ENCODE measurements at regions not wholly inside any gene's neighbourhood (a gene's known extent, or its start where the extent isn't known, plus 50 kb on each side); places are given as distances from the start of the nearest gene placed in this dataset.

DNA sequence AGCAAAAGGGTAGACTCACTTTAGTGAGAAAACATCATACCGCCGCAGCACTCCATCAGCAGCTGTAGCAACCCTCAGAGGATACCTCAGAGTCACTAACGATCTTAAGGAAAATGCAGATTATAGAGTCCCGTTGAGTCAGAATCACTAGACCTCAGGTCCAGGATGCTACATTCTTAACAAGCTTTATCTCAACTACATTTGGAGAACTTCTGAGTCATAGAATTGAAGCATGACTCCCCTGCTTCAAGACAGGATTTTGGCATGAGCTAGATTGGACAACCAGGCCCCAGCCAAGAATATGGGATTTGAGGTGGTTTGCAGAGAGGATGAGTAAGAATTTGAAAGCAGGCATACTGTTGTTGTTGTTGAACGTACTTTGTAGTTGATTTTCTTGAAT lies 118.9 kb upstream of the UBL3 start:
- no peak for TF ChIP-seq EGR1 (IDR thresholded peaks at IDR 0.05)
- TF ChIP-seq, protein P1, sequence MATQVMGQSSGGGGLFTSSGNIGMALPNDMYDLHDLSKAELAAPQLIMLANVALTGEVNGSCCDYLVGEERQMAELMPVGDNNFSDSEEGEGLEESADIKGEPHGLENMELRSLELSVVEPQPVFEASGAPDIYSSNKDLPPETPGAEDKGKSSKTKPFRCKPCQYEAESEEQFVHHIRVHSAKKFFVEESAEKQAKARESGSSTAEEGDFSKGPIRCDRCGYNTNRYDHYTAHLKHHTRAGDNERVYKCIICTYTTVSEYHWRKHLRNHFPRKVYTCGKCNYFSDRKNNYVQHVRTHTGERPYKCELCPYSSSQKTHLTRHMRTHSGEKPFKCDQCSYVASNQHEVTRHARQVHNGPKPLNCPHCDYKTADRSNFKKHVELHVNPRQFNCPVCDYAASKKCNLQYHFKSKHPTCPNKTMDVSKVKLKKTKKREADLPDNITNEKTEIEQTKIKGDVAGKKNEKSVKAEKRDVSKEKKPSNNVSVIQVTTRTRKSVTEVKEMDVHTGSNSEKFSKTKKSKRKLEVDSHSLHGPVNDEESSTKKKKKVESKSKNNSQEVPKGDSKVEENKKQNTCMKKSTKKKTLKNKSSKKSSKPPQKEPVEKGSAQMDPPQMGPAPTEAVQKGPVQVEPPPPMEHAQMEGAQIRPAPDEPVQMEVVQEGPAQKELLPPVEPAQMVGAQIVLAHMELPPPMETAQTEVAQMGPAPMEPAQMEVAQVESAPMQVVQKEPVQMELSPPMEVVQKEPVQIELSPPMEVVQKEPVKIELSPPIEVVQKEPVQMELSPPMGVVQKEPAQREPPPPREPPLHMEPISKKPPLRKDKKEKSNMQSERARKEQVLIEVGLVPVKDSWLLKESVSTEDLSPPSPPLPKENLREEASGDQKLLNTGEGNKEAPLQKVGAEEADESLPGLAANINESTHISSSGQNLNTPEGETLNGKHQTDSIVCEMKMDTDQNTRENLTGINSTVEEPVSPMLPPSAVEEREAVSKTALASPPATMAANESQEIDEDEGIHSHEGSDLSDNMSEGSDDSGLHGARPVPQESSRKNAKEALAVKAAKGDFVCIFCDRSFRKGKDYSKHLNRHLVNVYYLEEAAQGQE (IDR thresholded peaks at IDR 0.05; ENCODE audit: low read depth): no peak
- no peak for TF ChIP-seq TAF1 (IDR thresholded peaks at IDR 0.05; ENCODE audit: low read depth)
- TF ChIP-seq, protein P2, sequence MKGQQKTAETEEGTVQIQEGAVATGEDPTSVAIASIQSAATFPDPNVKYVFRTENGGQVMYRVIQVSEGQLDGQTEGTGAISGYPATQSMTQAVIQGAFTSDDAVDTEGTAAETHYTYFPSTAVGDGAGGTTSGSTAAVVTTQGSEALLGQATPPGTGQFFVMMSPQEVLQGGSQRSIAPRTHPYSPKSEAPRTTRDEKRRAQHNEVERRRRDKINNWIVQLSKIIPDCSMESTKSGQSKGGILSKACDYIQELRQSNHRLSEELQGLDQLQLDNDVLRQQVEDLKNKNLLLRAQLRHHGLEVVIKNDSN (IDR thresholded peaks at IDR 0.05): no peak
- TF ChIP-seq TCF12 (IDR thresholded peaks at IDR 0.05; ENCODE audit: low read depth): no peak

DNA sequence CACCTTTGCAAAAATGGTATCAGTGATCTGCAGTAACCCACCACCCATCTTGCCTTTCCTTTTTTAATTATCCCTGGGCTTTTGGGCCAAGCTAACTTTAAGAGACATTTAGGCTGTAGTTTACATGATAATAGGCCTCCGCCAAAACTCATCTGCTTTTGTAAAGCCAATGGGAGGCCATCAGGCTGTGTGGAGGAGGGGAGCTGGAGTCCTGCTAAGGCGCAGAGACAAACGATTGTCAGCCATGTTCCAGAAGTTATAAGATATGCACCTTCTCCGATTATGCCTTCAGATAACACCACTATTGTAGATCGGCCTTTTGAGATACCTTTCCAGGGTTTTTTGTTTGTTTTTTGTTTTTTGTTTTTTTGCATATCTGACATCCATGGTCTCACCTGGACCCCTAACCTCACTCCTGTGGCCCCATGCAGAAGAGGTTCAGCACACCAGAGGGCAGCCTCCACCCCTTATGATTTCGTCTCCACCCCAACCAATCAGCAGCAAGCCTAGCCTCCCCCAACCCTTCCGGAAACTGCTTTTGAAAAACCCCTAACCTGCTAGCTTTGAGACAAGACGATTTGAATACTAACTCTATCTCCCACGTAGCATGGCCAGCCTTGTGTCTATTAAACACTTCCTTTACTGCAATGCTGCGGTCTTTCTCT lies 113.9 kb upstream of the UBL3 start:
- TF ChIP-seq ZBTB7A (IDR thresholded peaks at IDR 0.05; ENCODE audit: low read depth): no peak
- TF ChIP-seq EGR1 (IDR thresholded peaks at IDR 0.05): no peak
- TF ChIP-seq TAF1 (IDR thresholded peaks at IDR 0.05; ENCODE audit: low read depth): no peak
- TF ChIP-seq TCF12 (IDR thresholded peaks at IDR 0.05; ENCODE audit: low read depth): no peak
- TF ChIP-seq TEAD4 (IDR thresholded peaks at IDR 0.05): no peak
- no peak for TF ChIP-seq EP300 (IDR thresholded peaks at IDR 0.05; ENCODE audit: borderline replicate concordance)

DNA sequence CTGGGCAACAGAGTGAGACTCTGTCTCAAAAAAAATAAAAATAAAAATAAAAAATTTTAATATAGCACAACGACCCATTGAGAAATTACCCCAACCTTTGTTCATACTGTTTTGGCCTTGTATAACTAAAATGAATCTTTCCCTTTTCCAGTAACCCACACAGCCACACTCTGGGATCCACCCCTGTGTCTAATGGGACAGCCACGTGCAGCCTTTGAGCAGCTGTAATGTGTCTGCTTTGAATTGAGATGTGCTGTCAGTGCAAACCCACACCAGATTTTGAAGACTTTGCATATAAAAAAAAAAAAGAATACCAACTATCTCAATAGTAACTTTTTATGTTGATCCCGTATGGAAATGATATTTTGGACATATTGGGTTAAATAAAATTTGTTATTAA lies 112.7 kb upstream of the UBL3 start:
- no peak for TF ChIP-seq TCF12 (IDR thresholded peaks at IDR 0.05; ENCODE audit: low read depth)
- TF ChIP-seq TAF1 (IDR thresholded peaks at IDR 0.05; ENCODE audit: low read depth): no peak
- TF ChIP-seq EP300 (IDR thresholded peaks at IDR 0.05; ENCODE audit: borderline replicate concordance): no peak
- no peak for TF ChIP-seq EGR1 (IDR thresholded peaks at IDR 0.05)
- no peak for TF ChIP-seq NFIC (IDR thresholded peaks at IDR 0.05)
- TF ChIP-seq FOXM1 (IDR thresholded peaks at IDR 0.05; ENCODE audit: borderline replicate concordance, low read depth): no peak
- TF ChIP-seq CEBPB (IDR thresholded peaks at IDR 0.05): no peak
- TF ChIP-seq ZBTB7A (IDR thresholded peaks at IDR 0.05; ENCODE audit: low read depth): no peak

DNA sequence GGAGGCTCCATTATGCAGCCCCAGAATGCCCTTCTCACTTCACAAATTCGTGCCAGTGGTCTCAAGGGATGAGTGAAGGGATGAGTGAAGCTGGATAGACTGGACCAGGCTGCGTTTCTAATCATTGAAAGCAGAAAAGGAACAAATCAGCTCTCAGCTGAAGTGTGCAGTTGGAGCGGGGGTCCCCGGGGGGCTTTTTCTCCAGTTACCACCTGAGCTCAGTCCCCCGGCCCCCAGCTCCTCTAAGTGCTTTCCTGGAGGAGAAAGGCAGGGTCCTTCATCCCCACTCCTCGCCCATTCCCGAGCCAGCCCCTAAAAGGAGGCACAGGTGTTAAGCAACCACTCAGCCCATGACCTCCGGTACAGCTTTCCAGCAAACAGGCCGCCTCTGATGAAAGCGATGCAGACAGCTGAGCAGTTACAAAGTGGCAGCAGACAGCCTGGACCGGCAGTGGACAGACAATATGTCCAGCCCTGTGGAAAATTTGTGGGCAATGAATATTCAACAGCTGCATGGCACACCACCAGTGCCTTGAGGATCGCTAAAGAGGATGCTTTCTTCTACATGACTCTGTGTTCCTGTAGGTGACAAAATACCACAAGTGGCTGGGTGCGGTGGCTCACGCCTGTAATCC lies 110.7 kb upstream of the UBL3 start:
- no peak for TF ChIP-seq FOXM1 (IDR thresholded peaks at IDR 0.05; ENCODE audit: borderline replicate concordance, low read depth)
- no peak for TF ChIP-seq YY1 (IDR thresholded peaks at IDR 0.05; ENCODE audit: low read depth)
- TF ChIP-seq, protein P3, sequence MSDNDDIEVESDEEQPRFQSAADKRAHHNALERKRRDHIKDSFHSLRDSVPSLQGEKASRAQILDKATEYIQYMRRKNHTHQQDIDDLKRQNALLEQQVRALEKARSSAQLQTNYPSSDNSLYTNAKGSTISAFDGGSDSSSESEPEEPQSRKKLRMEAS (IDR thresholded peaks at IDR 0.05): no peak
- TF ChIP-seq TEAD4 (IDR thresholded peaks at IDR 0.05): no peak

DNA sequence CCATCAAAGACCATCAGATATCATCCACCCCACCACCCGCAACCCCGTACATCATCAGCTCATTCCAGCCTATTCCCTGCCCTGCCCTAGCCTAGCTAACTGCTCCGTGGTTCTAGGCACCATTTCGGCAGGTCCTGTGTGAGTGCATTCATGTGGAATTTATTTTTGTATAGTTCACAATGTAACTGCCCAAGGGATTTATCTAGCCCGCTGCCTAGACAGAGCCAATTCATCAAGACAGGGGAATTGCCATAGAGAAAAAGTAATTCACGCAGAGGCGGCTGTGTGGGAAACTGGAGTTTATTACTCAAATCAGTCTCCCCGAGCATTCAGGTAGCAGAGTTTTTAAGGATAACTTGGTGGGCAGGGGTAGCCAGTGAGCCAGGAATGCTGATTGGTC lies 109.2 kb upstream of the UBL3 start:
- TF ChIP-seq, protein P2 (IDR thresholded peaks at IDR 0.05): no peak
- TF ChIP-seq EGR1 (IDR thresholded peaks at IDR 0.05) (no peak), CEBPB (IDR thresholded peaks at IDR 0.05) (no peak), FOXM1 (IDR thresholded peaks at IDR 0.05; ENCODE audit: borderline replicate concordance, low read depth) (no peak), RAD21 (IDR thresholded peaks at IDR 0.05; ENCODE audit: low read depth) (no peak), CREB1 (IDR thresholded peaks at IDR 0.05; ENCODE audit: low read depth) (no peak), TAF1 (IDR thresholded peaks at IDR 0.05; ENCODE audit: low read depth) (no peak), ZBTB7A (IDR thresholded peaks at IDR 0.05; ENCODE audit: low read depth) (no peak), TEAD4 (IDR thresholded peaks at IDR 0.05) (no peak), YY1 (IDR thresholded peaks at IDR 0.05; ENCODE audit: low read depth) (no peak), NFIC (IDR thresholded peaks at IDR 0.05) (no peak), EP300 (IDR thresholded peaks at IDR 0.05; ENCODE audit: borderline replicate concordance) (no peak), TCF12 (IDR thresholded peaks at IDR 0.05; ENCODE audit: low read depth) (no peak)
- TF ChIP-seq, protein P1 (IDR thresholded peaks at IDR 0.05; ENCODE audit: low read depth): no peak

DNA sequence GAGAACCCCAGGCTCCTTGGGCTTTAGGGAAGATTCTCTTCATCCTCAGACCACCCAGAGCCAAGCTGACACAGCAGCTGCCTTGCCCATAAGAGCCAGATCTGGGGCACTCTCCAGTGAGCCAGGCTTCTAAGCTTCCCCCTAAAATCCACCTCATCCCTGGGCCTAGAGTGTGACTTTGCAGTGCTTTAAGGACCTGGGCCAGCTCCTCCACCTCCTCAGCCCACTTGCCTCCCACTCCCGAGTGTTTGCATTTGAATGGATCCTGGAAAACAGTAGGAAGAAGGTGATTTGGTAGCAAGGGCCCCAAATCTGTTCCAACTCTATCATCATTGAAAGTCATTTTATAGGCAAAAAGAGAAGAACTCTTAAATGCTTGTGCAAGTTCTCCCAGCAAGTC lies 108.7 kb upstream of the UBL3 start:
- no peak for TF ChIP-seq NFIC (IDR thresholded peaks at IDR 0.05)
- TF ChIP-seq TAF1 (IDR thresholded peaks at IDR 0.05; ENCODE audit: low read depth): no peak
- TF ChIP-seq, protein P1 (IDR thresholded peaks at IDR 0.05; ENCODE audit: low read depth): peak; percentile 56; the same call in 1 of the 2 replicates
- TF ChIP-seq TEAD4 (IDR thresholded peaks at IDR 0.05): no peak
- TF ChIP-seq, protein P3 (IDR thresholded peaks at IDR 0.05): no peak
- TF ChIP-seq EGR1 (IDR thresholded peaks at IDR 0.05): no peak

Measured in Ishikawa (cell line).